ENCODE measurements at regions not wholly inside any gene's neighbourhood (a gene's known extent, or its start where the extent isn't known, plus 50 kb on each side); places are given as distances from the start of the nearest gene placed in this dataset.

DNA sequence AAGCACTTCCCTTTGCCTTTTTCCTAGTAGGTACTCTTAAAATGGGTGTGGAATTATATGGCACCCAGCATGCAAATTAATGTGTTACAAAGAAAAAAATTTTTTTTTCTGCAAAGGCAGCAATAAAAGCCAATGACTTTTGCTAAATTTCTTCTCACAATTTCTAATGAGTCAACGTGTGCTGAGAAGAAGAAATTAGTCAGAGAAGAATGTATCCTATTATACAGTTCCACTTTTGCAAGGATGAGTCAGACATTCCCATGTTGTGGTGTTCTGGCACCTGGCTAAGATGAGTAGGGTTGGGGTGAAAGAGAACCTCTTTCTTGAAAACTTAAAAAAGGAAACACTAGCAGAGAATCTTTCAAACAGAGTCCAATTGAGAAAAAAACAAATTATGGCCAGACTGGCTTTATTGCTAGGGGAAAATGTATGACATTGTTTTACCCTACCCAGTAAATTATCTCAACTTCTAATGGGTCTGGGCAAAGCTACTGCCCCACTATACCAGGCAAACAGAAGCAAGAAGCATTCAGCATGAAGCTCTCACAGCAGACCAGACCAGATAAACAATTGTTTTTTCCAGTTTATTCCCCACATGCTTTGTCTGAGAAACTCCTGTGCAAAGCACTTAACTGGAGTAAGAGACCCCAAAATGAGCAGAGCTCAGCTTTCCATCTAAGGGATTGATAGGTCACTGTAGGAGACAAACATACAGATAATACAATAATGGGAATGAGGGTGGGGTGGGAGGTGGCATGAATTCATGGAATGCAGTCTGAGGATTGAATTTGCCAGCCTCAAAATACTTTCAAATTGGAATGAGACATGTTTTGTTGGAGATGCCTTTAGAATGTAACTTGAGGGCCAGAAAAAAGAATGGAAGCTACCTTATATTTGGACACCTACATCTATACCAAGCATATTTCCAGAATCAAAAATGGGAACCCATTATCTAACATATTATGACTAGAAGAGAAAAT is 220.8 kb upstream of the RFX3 start:
- H3K36me3 Mint-ChIP-seq (ENCODE audit: unreplicated experiment), result no peaks in the 10 kb centered on the region
- peaks cover 4% of the 10 kb centered on the region for H3K9me3 Mint-ChIP-seq (ENCODE audit: unreplicated experiment)
- peaks cover 2% of the 10 kb centered on the region for H3K27me3 Mint-ChIP-seq (ENCODE audit: unreplicated experiment)
- H3K27ac Mint-ChIP-seq (ENCODE audit: unreplicated experiment), result no peak overlapping the region
- DNase-seq (ENCODE audit: extremely low spot score, unreplicated experiment), result no peak
- peaks cover 31% of the 10 kb centered on the region for H3K4me1 Mint-ChIP-seq (ENCODE audit: unreplicated experiment)
- H3K4me3 Mint-ChIP-seq (ENCODE audit: unreplicated experiment), result no peak overlapping the region
- TF ChIP-seq, protein P1, sequence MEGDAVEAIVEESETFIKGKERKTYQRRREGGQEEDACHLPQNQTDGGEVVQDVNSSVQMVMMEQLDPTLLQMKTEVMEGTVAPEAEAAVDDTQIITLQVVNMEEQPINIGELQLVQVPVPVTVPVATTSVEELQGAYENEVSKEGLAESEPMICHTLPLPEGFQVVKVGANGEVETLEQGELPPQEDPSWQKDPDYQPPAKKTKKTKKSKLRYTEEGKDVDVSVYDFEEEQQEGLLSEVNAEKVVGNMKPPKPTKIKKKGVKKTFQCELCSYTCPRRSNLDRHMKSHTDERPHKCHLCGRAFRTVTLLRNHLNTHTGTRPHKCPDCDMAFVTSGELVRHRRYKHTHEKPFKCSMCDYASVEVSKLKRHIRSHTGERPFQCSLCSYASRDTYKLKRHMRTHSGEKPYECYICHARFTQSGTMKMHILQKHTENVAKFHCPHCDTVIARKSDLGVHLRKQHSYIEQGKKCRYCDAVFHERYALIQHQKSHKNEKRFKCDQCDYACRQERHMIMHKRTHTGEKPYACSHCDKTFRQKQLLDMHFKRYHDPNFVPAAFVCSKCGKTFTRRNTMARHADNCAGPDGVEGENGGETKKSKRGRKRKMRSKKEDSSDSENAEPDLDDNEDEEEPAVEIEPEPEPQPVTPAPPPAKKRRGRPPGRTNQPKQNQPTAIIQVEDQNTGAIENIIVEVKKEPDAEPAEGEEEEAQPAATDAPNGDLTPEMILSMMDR (IDR thresholded peaks at IDR 0.05), result no peak

DNA sequence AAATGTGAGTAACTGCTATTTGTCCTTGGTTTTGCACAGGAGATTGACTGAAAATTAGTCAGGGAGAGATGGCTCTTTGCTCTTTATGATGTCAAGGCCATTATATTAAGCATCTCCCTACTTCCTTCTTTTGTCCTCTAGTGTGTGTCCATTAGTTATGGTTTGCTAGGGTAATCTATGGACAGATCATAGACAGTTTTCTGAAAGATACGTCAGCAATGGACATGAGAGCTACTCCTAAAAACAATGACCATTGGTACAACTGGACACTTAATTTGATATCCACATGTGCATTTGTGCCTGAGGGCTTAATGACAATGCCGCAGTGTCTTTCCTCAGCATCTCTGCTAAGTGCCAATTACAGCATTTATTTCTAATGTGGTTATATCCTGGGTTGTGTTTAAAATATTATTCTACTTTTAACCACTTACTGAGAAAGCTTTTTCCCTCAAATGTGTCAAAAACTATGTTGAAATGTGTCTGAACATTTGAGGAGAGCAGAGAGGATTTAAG is 218.2 kb upstream of the RFX3 start:
- Mint-ChIP-seq H3K27ac (ENCODE audit: unreplicated experiment) (no peak overlapping the region), H3K36me3 (ENCODE audit: unreplicated experiment) (no peaks in the 10 kb centered on the region), H3K4me3 (ENCODE audit: unreplicated experiment) (no peak overlapping the region), H3K4me1 (ENCODE audit: unreplicated experiment) (peaks cover 19% of the 10 kb centered on the region), H3K9me3 (ENCODE audit: unreplicated experiment) (peaks cover 4% of the 10 kb centered on the region), H3K27me3 (ENCODE audit: unreplicated experiment) (peaks cover 2% of the 10 kb centered on the region)
- no peak for DNase-seq (ENCODE audit: extremely low spot score, unreplicated experiment)
- TF ChIP-seq, protein P1 (IDR thresholded peaks at IDR 0.05), result no peak

DNA sequence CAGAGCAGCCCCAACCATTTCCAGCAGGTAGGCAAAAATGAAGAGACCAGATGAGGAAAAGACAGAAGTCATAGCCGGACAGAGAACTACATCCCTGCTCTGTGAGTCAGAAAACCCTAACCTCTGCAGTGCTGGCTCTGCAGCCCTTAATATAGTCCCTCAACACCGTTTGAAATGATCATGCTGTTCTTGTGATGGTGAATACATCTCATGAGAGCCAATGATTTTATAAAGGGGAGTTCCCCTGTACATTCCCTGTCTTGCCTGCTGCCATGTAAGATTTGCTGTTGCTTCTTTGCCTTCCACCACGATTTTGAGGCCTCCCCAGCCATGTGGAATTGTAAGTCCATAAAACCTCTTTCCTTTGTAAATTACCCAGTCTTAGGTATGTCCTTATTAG is 216.8 kb upstream of the RFX3 start:
- Mint-ChIP-seq H3K9me3 (ENCODE audit: unreplicated experiment) (peaks cover 4% of the 10 kb centered on the region), H3K36me3 (ENCODE audit: unreplicated experiment) (no peaks in the 10 kb centered on the region), H3K27ac (ENCODE audit: unreplicated experiment) (no peak overlapping the region), H3K27me3 (ENCODE audit: unreplicated experiment) (peaks cover 2% of the 10 kb centered on the region), H3K4me3 (ENCODE audit: unreplicated experiment) (no peak overlapping the region), H3K4me1 (ENCODE audit: unreplicated experiment) (peaks cover 19% of the 10 kb centered on the region)
- no peak for DNase-seq (ENCODE audit: extremely low spot score, unreplicated experiment)
- TF ChIP-seq, protein P1 (IDR thresholded peaks at IDR 0.05), result no peak

DNA sequence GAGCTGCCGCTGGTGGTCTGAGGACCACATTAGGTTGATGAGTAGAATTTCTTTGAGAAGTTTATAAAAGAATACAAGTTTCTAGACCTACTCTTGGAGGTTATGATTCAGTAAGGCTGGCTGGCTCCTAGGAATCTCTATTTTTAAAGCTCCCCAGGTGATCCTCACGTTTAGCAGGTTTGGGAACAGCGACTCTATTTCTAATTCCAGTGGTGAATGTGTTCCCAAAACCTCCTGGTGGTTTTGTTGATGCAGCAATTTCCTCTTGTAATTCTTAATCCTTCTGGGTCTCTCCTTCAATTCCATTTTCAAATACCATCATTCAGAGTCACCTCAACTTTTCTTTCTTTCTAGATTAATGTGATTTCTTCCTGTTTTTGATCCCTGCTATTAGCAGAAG is 215.9 kb upstream of the RFX3 start:
- no peak for DNase-seq (ENCODE audit: extremely low spot score, unreplicated experiment)
- Mint-ChIP-seq H3K27ac (ENCODE audit: unreplicated experiment) (no peak overlapping the region), H3K9me3 (ENCODE audit: unreplicated experiment) (peaks cover 4% of the 10 kb centered on the region), H3K36me3 (ENCODE audit: unreplicated experiment) (no peaks in the 10 kb centered on the region), H3K4me3 (ENCODE audit: unreplicated experiment) (no peak overlapping the region), H3K27me3 (ENCODE audit: unreplicated experiment) (peaks cover 2% of the 10 kb centered on the region), H3K4me1 (ENCODE audit: unreplicated experiment) (peaks cover 13% of the 10 kb centered on the region)
- TF ChIP-seq, protein P1 (IDR thresholded peaks at IDR 0.05), result no peak

DNA sequence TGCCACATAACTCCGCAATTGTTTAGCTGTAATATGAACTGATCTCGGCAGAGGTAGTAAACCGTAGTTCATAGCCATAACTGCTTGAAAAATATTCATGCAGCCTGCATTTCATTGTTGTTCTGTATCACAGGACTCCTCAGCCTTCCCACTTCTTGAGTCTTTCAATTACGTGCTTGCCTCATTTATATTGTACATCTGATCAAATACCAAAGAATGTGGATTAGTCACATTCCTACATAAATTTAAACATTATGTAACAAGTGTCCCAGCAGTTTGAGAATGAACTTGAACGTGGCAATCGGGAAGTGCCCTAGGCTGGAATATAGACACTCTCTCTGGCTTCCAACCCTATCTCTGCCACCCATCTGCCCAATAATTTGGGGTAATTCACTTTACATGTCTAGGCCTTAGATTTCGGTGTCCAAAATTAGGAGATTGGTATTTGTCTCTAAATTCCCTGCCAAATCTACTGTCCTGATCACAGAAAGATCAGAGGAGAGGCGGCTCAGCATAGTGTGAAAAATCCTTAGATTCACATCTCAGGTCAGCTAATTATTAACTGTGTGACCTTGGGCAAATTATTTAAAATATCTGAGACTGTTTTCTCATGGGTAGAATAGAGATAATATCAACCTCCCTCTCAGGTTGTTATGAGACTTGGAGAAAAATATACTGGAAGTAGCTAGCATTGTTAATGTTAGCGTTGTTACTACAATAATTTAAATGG is 215.1 kb upstream of the RFX3 start:
- peaks cover 2% of the 10 kb centered on the region for H3K27me3 Mint-ChIP-seq (ENCODE audit: unreplicated experiment)
- no peak overlapping the region for H3K4me3 Mint-ChIP-seq (ENCODE audit: unreplicated experiment)
- TF ChIP-seq, protein P1 (IDR thresholded peaks at IDR 0.05), result no peak
- H3K9me3 Mint-ChIP-seq (ENCODE audit: unreplicated experiment), result peaks cover 4% of the 10 kb centered on the region
- DNase-seq (ENCODE audit: extremely low spot score, unreplicated experiment), result no peak
- H3K4me1 Mint-ChIP-seq (ENCODE audit: unreplicated experiment), result peaks cover 5% of the 10 kb centered on the region
- H3K27ac Mint-ChIP-seq (ENCODE audit: unreplicated experiment), result no peak overlapping the region
- no peaks in the 10 kb centered on the region for H3K36me3 Mint-ChIP-seq (ENCODE audit: unreplicated experiment)
